ENCODE measurements at regions not wholly inside any gene's neighbourhood (a gene's known extent, or its start where the extent isn't known, plus 50 kb on each side); places are given as distances from the start of the nearest gene placed in this dataset.

- no peak for TF ChIP-seq CTCF (IDR thresholded peaks at IDR 0.05)
- TF ChIP-seq POLR2A (IDR thresholded peaks at IDR 0.05) = no peak
- TF ChIP-seq EP300 (IDR thresholded peaks at IDR 0.05) = no peak
- TF ChIP-seq POLR2AphosphoS5 (IDR thresholded peaks at IDR 0.05) = no peak
Observed at GRCh38 chr2:209046163-209046562, 377.7 kb upstream of the MAP2 start.
